ENCODE measurements at regions not wholly inside any gene's neighbourhood (a gene's known extent, or its start where the extent isn't known, plus 50 kb on each side); places are given as distances from the start of the nearest gene placed in this dataset.
"Not testable (repeated sequence)": the region's sequence is repeated elsewhere in the genome, so short reads cannot be mapped to it uniquely, and the experiment has no call there.

- no peak for DNase-seq
Measured at GRCh38 chr2:13942111-13942510, 690.4 kb upstream of the LRATD1 start.

GRCh38 chr2:13950761-13951160 lies 681.8 kb upstream of the LRATD1 start:
- no peak for DNase-seq

GRCh38 chr2:13968811-13969210 lies 663.7 kb upstream of the LRATD1 start:
- no peak for DNase-seq

GRCh38 chr2:13986119-13986720 lies 646.3 kb upstream of the LRATD1 start:
- no peak for DNase-seq

- no peak for DNase-seq
Measured at GRCh38 chr2:13996527-13996926, 636.0 kb upstream of the LRATD1 start.

- DNase-seq = peak; percentile 84
Measured at GRCh38 chr2:14011190-14011589, 621.3 kb upstream of the LRATD1 start.

- DNase-seq = no peak
Measured at GRCh38 chr2:14015113-14015630, 617.3 kb upstream of the LRATD1 start.

- DNase-seq = no peak
Measured at GRCh38 chr2:14016289-14016955, 616.1 kb upstream of the LRATD1 start.

GRCh38 chr2:14018620-14019019 lies 613.9 kb upstream of the LRATD1 start:
- no peak for DNase-seq

- DNase-seq = no peak
Measured at GRCh38 chr2:14023558-14023957, 609.0 kb upstream of the LRATD1 start.

- no peak for DNase-seq
Measured at GRCh38 chr2:14039134-14039533, 593.4 kb upstream of the LRATD1 start.

GRCh38 chr2:14047491-14047890 lies 585.0 kb upstream of the LRATD1 start:
- no peak for DNase-seq

- no peak for DNase-seq
Measured at GRCh38 chr2:14051401-14051800, 581.1 kb upstream of the LRATD1 start.

- no peak for DNase-seq
Measured at GRCh38 chr2:14053105-14053504, 579.4 kb upstream of the LRATD1 start.

GRCh38 chr2:14064346-14064745 lies 568.2 kb upstream of the LRATD1 start:
- DNase-seq = no peak

- no peak for DNase-seq
Measured at GRCh38 chr2:14072338-14072737, 560.2 kb upstream of the LRATD1 start.

- DNase-seq = no peak
Measured at GRCh38 chr2:14074691-14075090, 557.8 kb upstream of the LRATD1 start.

GRCh38 chr2:14079576-14079975 lies 552.9 kb upstream of the LRATD1 start:
- no peak for DNase-seq

GRCh38 chr2:14081521-14081920 lies 551.0 kb upstream of the LRATD1 start:
- no peak for DNase-seq

- no peak for DNase-seq
Measured at GRCh38 chr2:14082640-14083039, 549.9 kb upstream of the LRATD1 start.

- peak; percentile 58 for DNase-seq
Measured at GRCh38 chr2:14094592-14094991, 537.9 kb upstream of the LRATD1 start.

- DNase-seq = not testable (repeated sequence)
Measured at GRCh38 chr2:14099101-14099500, 533.4 kb upstream of the LRATD1 start.

- no peak for DNase-seq
Measured at GRCh38 chr2:14114275-14114674, 518.2 kb upstream of the LRATD1 start.

GRCh38 chr2:14120376-14120775 lies 512.1 kb upstream of the LRATD1 start:
- no peak for DNase-seq

Data from NCI-H2081 treated with DMSO at 0.1 percent for 48 hours (cell line).